GM19324 (cell line): ENCODE measurements at regions not wholly inside any gene's neighbourhood (a gene's known extent, or its start where the extent isn't known, plus 50 kb on each side); places are given as distances from the start of the nearest gene placed in this dataset.
"Not testable (repeated sequence)": the region's sequence is repeated elsewhere in the genome, so short reads cannot be mapped to it uniquely, and the experiment has no call there.

ENCODE experiments used
- ATAC-seq: cut with Tn5 transposase; IDR thresholded peaks from one replicate; pipeline ENCODE4 v1.9.1; 2021; ENCODE audit warnings: mild to moderate bottlenecking, moderate library complexity; ENCODE audit not compliant: unreplicated experiment, low FRiP score

- no peak for ATAC-seq
Observed at GRCh38 chr3:15899388-15899787, 101.6 kb upstream of the ANKRD28 start.

DNA sequence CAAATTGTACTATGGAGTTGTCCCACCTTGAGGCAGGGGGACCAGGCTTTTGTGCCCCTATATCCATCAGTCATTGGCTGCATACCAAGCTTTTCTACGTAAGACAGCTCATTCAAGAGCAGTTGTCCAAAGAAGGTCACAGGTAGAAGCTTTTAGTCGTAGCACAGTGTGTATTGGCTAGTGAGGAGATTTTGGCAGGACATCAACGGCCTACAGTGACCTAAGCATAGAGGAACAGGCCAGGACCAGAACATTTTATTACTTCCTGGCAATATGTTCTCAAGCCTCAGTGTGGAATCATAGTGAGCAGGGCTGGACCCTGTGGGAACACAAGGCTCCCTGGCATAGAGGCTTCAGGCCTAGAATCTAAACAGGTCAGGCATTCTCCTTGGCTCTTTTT, 105.4 kb upstream of the ANKRD28 start:
- ATAC-seq, result no peak

- ATAC-seq, result no peak
Observed at GRCh38 chr3:15903759-15904720, 106.3 kb upstream of the ANKRD28 start.

DNA sequence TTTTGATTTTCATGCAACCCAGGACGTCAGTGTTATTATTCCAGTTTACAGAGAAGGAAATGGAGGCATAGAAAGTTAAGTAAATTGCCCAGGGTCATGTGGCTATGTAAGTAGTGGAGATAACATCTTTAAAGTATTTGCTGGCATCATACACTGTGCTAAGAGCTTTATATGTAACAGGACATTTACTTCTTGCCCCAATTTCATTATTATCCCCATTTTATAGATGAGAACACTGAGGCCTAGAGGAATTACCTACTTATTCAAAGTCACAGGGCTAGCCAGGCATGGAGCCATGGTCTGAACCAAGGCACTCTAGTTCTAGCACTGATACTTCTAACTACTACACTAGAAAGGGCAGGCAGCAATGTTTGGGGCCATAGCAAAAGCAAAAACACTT, 107.3 kb upstream of the ANKRD28 start:
- ATAC-seq, result no peak

DNA sequence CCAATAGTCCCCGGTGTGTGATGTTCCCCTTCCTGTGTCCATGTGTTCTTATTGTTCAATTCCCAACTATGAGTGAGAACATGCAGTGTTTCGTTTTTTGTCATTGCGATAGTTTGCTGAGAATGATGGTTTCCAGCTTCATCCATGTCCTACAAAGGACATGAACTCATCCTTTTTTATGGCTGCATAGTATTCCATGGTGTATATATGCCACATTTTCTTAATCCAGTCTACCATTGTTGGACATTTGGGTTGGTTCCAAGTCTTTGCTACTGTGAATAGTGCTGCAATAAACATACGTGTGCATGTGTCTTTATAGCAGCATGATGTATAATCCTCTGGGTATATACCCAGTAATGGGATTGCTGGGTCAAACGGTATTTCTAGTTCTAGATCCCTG, 109.6 kb upstream of the ANKRD28 start:
- not testable (repeated sequence) for ATAC-seq

- ATAC-seq, result no peak
Observed at GRCh38 chr3:15918988-15919387, 121.2 kb upstream of the ANKRD28 start.

- ATAC-seq, result no peak
Observed at GRCh38 chr3:15919971-15920370, 122.2 kb upstream of the ANKRD28 start.

DNA sequence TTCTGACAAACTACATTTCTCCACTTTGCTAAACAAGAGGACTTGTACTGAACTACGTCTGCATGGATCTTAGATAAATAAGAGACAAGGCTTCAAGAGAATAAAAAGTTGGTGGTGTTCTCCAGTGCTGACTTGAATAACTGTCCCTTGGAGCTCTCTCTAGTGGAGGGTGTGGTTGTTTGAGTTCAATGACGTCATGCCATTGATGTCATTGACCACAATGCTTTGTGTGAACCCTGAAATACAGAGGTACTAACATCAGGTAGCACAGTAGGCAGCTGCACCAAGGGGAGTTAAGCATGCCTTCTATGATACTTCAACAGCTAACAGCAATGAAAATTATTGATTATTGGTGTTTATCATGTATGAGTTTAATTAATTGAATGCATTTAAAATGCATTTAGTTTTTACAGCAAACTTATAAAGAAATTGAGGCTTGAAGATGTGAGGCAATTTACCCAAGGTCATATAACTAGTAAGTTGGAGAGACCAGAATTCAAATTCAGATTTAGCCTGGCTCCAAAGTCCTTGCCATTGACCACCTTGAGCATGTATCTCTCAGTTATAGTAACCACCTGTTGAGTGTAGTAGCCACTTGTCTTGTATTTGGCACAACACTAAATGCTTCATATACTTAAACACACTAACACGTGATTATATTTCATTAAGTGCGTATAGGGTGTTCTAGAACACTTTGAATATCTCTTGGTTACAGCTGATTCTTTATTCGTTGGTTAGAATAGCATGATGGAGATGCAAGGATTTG, 126.0 kb upstream of the ANKRD28 start:
- ATAC-seq, result no peak

- no peak for ATAC-seq
Observed at GRCh38 chr3:15924914-15925313, 127.1 kb upstream of the ANKRD28 start.

- ATAC-seq, result no peak
Observed at GRCh38 chr3:15926871-15927270, 129.1 kb upstream of the ANKRD28 start.

GRCh38 chr3:15927969-15928368, 130.2 kb upstream of the ANKRD28 start:
- ATAC-seq, result no peak

DNA sequence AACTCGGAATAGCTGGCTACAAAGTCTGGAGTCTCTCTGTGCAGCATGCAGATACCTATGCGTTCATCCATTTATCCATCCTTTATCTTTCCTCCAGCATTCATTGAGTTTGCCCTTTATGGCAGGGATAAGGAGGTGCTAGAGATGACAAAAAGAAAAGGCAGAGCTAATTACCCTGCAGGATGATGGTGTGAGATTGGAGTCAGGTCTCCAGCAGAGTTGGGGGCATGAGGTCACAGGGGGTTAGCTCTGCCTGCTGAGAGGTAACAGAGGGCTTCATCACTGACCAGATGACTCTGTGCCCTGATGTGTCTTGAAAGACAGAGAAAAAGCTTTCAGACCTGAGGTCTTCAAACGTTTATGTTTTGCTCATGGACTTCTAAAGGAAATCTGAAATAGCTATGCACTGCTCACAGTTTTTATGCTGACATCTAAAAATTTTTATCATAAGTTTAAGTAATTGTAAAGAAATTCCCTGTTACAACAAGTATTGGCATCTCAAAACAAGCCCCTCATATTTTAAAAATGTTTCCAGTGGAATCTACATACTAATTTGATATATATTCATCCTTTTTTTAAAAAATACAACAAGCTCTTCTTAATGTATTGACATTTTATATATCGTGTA, 132.3 kb upstream of the ANKRD28 start:
- no peak for ATAC-seq

GRCh38 chr3:15932348-15933300, 134.8 kb upstream of the ANKRD28 start:
- no peak for ATAC-seq

DNA sequence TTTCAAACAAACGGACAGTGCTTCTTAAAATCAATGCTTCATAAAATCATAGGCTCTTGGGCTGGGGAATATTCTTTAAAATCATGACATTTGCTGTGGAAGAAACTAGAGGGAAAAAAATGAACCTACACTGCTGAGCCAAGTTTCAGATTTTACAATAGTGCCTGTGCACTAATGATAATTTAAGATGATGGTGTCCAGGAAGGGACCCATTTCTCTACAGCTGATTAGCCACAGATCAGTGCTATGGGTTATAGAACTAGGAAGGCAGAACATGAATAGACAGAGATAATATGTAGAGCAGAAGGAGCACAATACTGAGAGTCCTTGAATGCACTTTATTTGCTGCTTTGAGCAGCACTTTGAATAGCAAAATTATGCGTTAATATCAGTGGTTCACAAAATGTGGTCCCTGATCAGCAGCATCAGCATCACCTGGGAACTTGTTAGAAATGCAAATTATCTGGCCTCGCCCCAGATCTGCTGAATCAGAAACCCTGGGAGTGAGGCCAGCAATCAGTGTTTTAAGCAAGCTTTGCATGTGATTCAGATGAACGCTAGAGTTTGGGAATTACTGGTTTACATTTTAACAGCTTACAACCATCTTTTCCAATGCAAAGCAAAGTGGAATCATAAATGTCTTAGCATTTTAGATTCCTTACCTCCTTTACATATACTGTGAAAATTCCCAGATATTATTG, 135.8 kb upstream of the ANKRD28 start:
- no peak for ATAC-seq

DNA sequence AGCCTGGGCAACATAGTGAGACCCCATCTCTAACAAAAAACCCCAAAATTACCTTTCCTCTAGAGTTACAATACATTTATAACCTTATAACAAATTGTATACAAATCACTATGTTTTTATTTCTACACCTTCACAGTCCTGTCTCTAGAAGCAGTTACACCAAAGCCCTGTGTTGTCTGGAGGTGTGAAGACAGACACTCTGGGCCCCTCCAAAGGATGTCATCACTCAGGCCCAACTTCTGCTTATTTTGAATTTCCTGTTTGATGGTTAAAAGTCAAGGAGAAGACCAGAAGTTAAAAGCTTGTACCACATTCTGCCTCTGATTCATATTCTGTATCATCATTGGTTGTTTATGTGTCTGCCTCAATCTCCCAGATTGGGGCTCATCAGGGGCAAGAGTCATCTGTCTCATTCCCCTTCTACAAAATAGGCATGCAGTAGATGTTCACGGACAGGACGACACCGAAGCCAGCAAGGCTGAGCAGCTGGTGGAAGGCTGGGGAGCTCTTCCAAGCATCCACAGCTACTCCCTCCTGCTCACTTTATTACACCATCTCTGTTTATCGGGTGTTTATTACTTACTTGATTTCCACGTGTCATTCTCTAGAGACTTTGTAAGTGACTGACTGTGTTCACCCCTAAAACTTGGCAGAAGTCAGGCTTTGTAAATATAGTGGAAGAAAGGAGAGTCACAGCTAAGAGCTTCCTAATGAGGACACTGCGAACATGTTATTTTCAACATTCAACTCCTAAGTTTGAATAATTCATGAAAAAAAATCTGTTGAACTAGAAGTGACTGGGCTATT, 136.8 kb upstream of the ANKRD28 start:
- ATAC-seq, result no peak

DNA sequence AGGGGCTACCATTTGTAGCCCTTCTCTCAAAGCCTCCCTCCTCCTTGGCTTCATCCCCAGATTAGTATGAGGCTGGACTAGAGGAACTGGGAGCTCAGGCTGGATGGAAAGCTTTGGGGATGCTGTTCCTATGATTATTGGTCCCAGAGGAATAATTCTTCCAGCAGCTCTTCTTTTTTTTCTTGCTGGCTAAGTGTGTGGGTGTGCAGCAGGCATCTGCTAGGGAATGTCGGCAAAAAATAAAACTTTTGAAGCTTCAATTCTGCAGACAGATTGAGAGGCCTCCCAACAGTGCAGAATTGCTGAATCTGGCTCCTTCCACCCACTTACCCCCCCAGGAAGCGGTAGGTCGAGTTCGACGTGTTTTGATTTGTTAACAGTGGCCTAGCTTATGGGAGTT, 138.5 kb upstream of the ANKRD28 start:
- ATAC-seq, result no peak

GRCh38 chr3:15940641-15941040, 142.9 kb upstream of the ANKRD28 start:
- no peak for ATAC-seq

GRCh38 chr3:15941457-15941856, 143.7 kb upstream of the ANKRD28 start:
- ATAC-seq, result not testable (repeated sequence)

GRCh38 chr3:15941958-15942357, 144.2 kb upstream of the ANKRD28 start:
- ATAC-seq, result no peak
